ENCODE measurements at regions not wholly inside any gene's neighbourhood (a gene's known extent, or its start where the extent isn't known, plus 50 kb on each side); places are given as distances from the start of the nearest gene placed in this dataset.

DNA sequence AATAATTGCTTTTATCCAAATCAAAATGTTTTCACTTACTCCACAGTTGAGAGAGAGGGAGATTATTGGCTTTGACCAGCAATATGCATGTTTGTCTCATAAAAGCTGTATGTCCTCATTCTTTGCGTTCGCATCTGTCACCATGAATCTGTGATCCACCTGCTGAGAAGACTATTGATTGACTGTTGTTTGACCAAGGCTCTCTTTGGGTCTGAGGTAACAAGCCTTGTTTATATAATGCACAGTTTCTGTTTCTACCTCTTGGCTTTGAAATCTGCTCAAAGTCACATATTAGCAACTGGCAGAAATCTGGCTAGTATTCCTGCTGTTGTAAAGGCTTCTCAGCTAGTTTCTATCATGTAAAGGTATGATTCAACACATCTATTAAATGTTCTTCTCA lies 157.0 kb downstream of the LYPLAL1 start:
- BruUV-seq (replicated peaks), result no TSS peak
- Histone ChIP-seq H3K9ac (ENCODE audit: low read length) (no peak overlapping the region), H3K27me3 (ENCODE audit: insufficient read depth, low read length) (no peaks in the 10 kb centered on the region), H4K20me1 (ENCODE audit: insufficient read depth) (no peaks in the 10 kb centered on the region), H3K4me1 (ENCODE audit: control insufficient read depth in 1 of 2, insufficient read depth in 2 of 2, low read length in 2 of 2) (peaks cover 0 to 6% of the 10 kb centered on the region in 2 experiments; a peak in 3 of 4 replicates), H3K4me2 (ENCODE audit: low read length) (no peak overlapping the region), H3K4me3 (replicated peaks in 1 of 2; ENCODE audit: low read depth in 1 of 2, low read length in 2 of 2) (no peak overlapping the region), H3K9me3 (ENCODE audit: control insufficient read depth in 1 of 2, insufficient read depth in 1 of 2, low read depth in 1 of 2, low read length in 2 of 2) (no peaks in the 10 kb centered on the region), H3K27ac (ENCODE audit: low read depth, low read length) (no peak overlapping the region), H3K36me3 (ENCODE audit: control insufficient read depth in 1 of 2, insufficient read depth in 2 of 2, low read length in 2 of 2) (no peaks in the 10 kb centered on the region), H2AFZ (ENCODE audit: low read depth, low read length, poor library complexity, severe bottlenecking) (no peak overlapping the region), H3K79me2 (ENCODE audit: insufficient read depth, low read length) (no peaks in the 10 kb centered on the region), H3K9me2 (ENCODE audit: insufficient read depth) (no peaks in the 10 kb centered on the region)
- ChIA-PET RAD21 (ENCODE audit: low non-redundant PET in 1 of 2, low total read pairs in 2 of 2, uncharacterized antibody in 2 of 2, unreplicated experiment in 2 of 2) (no interaction called here), CTCF (interaction anchor here (1.2 kb wide), 1 partner anchor 330 kb away, joined by 3 read pairs; no protein-coding TSS in a partner anchor), POLR2A (no interaction called here)
- ATAC-seq (no peak), DNase-seq (ENCODE audit: low read depth, low spot score) (no peak)
- no peak for TF ChIP-seq EGR1 (IDR thresholded peaks at IDR 0.05; ENCODE audit: low read depth)
- no peak for TF ChIP-seq YY1 (IDR thresholded peaks at IDR 0.05; ENCODE audit: extremely low read depth, insufficient replicate concordance, low read depth, low read length)
- no peak for TF ChIP-seq ZNF274 (IDR thresholded peaks at IDR 0.05; ENCODE audit: low read depth, low read length)
- TF ChIP-seq CBX3 (IDR thresholded peaks at IDR 0.05; ENCODE audit: low read depth), result no peak
- intact Hi-C loops (cut with micrococcal nuclease), result no loop called here

DNA sequence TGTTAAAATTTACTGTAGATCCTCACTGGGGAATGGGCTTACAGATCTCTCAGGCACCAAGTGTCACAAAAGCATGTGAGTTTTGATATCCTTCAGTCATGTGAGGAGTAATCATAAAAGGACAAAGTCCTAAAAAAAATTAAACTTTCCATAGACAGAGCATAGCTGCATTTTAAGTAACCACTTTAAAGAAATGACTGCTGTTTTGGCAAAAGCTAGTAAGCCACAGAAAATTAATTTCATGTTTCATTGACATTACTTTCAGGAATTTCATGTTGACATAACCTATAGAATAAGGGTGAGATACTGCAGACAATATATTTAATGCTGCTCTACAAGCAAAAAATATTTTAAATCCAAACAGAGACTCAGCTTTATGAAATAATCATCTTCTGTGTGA lies 156.3 kb downstream of the LYPLAL1 start:
- POLR2A ChIA-PET, result no interaction called here
- CTCF ChIA-PET, result interaction anchor here (1.2 kb wide), 1 partner anchor 331 kb away, joined by 3 read pairs; no protein-coding TSS in a partner anchor
- Histone ChIP-seq H2AFZ (ENCODE audit: low read depth, low read length, poor library complexity, severe bottlenecking) (no peak overlapping the region), H3K36me3 (ENCODE audit: control insufficient read depth in 1 of 2, insufficient read depth in 2 of 2, low read length in 2 of 2) (no peaks in the 10 kb centered on the region), H3K9me3 (ENCODE audit: control insufficient read depth in 1 of 2, insufficient read depth in 1 of 2, low read depth in 1 of 2, low read length in 2 of 2) (no peaks in the 10 kb centered on the region), H3K4me2 (ENCODE audit: low read length) (no peak overlapping the region), H3K9me2 (ENCODE audit: insufficient read depth) (no peaks in the 10 kb centered on the region), H3K79me2 (ENCODE audit: insufficient read depth, low read length) (no peaks in the 10 kb centered on the region), H4K20me1 (ENCODE audit: insufficient read depth) (no peaks in the 10 kb centered on the region), H3K9ac (ENCODE audit: low read length) (no peak overlapping the region), H3K4me1 (ENCODE audit: control insufficient read depth in 1 of 2, insufficient read depth in 2 of 2, low read length in 2 of 2) (peaks cover 2 to 12% of the 10 kb centered on the region in 2 experiments; a peak in 3 of 4 replicates), H3K4me3 (replicated peaks in 1 of 2; ENCODE audit: low read depth in 1 of 2, low read length in 2 of 2) (no peak overlapping the region), H3K27ac (ENCODE audit: low read depth, low read length) (no peak overlapping the region), H3K27me3 (ENCODE audit: insufficient read depth, low read length) (no peaks in the 10 kb centered on the region)
- no TSS peak for BruUV-seq (replicated peaks)
- RAD21 ChIA-PET (ENCODE audit: low non-redundant PET in 1 of 2, low total read pairs in 2 of 2, uncharacterized antibody in 2 of 2, unreplicated experiment in 2 of 2), result no interaction called here
- ATAC-seq (no peak), DNase-seq (ENCODE audit: low read depth, low spot score) (no peak)
- intact Hi-C loops (cut with micrococcal nuclease), result no loop called here
- no peak for TF ChIP-seq SP1 (IDR thresholded peaks at IDR 0.05; ENCODE audit: low read depth)
- TF ChIP-seq YY1 (IDR thresholded peaks at IDR 0.05; ENCODE audit: extremely low read depth, insufficient replicate concordance, low read depth, low read length), result no peak
- no peak for TF ChIP-seq TCF7L2 (IDR thresholded peaks at IDR 0.05; ENCODE audit: borderline replicate concordance, extremely low read depth, insufficient read depth, insufficient read length)
- no peak for TF ChIP-seq FOSL1 (IDR thresholded peaks at IDR 0.05; ENCODE audit: low read depth)
- TF ChIP-seq SIN3A (IDR thresholded peaks at IDR 0.05; ENCODE audit: low read depth), result no peak
- TF ChIP-seq, protein P1, sequence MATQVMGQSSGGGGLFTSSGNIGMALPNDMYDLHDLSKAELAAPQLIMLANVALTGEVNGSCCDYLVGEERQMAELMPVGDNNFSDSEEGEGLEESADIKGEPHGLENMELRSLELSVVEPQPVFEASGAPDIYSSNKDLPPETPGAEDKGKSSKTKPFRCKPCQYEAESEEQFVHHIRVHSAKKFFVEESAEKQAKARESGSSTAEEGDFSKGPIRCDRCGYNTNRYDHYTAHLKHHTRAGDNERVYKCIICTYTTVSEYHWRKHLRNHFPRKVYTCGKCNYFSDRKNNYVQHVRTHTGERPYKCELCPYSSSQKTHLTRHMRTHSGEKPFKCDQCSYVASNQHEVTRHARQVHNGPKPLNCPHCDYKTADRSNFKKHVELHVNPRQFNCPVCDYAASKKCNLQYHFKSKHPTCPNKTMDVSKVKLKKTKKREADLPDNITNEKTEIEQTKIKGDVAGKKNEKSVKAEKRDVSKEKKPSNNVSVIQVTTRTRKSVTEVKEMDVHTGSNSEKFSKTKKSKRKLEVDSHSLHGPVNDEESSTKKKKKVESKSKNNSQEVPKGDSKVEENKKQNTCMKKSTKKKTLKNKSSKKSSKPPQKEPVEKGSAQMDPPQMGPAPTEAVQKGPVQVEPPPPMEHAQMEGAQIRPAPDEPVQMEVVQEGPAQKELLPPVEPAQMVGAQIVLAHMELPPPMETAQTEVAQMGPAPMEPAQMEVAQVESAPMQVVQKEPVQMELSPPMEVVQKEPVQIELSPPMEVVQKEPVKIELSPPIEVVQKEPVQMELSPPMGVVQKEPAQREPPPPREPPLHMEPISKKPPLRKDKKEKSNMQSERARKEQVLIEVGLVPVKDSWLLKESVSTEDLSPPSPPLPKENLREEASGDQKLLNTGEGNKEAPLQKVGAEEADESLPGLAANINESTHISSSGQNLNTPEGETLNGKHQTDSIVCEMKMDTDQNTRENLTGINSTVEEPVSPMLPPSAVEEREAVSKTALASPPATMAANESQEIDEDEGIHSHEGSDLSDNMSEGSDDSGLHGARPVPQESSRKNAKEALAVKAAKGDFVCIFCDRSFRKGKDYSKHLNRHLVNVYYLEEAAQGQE (IDR thresholded peaks at IDR 0.05; ENCODE audit: low read depth), result no peak
- TF ChIP-seq, protein P2, sequence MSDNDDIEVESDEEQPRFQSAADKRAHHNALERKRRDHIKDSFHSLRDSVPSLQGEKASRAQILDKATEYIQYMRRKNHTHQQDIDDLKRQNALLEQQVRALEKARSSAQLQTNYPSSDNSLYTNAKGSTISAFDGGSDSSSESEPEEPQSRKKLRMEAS (IDR thresholded peaks at IDR 0.05), result no peak
- TF ChIP-seq ZNF274 (IDR thresholded peaks at IDR 0.05; ENCODE audit: low read depth, low read length), result no peak
- TF ChIP-seq POLR2A (IDR thresholded peaks at IDR 0.05; ENCODE audit: borderline replicate concordance, extremely low read depth, insufficient read depth, insufficient read length), result no peak
- no peak for TF ChIP-seq EZH2phosphoT487 (IDR thresholded peaks at IDR 0.05; ENCODE audit: borderline replicate concordance)
- TF ChIP-seq SRF (IDR thresholded peaks at IDR 0.05; ENCODE audit: low read depth), result no peak
- no peak for TF ChIP-seq JUND (IDR thresholded peaks at IDR 0.05)
- TF ChIP-seq RAD21 (IDR thresholded peaks at IDR 0.05; ENCODE audit: low read depth), result no peak
- TF ChIP-seq POLR2AphosphoS5 (IDR thresholded peaks at IDR 0.05; ENCODE audit: low read depth, low read length), result no peak
- no peak for TF ChIP-seq ELF1 (IDR thresholded peaks at IDR 0.05; ENCODE audit: borderline replicate concordance, low read depth)
- TF ChIP-seq ZFX (IDR thresholded peaks at IDR 0.05), result no peak

Data from HCT116 (cell line).